ENCODE measurements at regions not wholly inside any gene's neighbourhood (a gene's known extent, or its start where the extent isn't known, plus 50 kb on each side); places are given as distances from the start of the nearest gene placed in this dataset.

DNA sequence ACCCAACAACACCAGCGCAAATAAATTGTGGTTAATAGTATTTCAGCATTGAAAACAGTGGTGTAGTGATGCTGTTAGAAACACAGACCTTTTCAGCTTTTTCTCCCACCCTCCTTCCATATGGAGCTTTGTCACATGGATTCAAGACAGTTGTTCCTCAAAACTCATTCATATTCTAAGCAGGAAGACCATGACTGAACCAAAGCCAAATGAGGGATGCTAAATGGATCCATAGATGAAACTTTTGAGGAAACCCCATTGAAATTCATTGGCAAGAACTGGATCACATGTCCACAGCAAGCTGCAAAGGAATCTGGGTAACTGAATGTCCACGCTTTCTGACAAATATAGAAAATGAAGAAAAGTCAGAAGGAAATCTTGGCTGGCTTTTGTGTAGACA lies 615.1 kb upstream of the NETO1 start:
- peaks cover 0 to 15% (median under 1%) of the 10 kb centered on the region in 7 donors for H3K9me3 Mint-ChIP-seq
- H3K27ac Mint-ChIP-seq, result no peak overlapping the region
- no peak overlapping the region for H3K4me3 ChIP-seq (ENCODE audit: low read depth, low read length)
- H3K36me3 ChIP-seq (ENCODE audit: control insufficient read depth, insufficient read depth, low read length), result no peaks in the 10 kb centered on the region
- no peaks in the 10 kb centered on the region for H3K27me3 ChIP-seq (ENCODE audit: control insufficient read depth, insufficient read depth, low read length)
- ATAC-seq (ENCODE audit: low read depth in 2 of 2) (no peak), DNase-seq (no peak)
- no peak overlapping the region for H3K4me3 Mint-ChIP-seq
- no peaks in the 10 kb centered on the region for H3K4me1 ChIP-seq (ENCODE audit: control insufficient read depth, insufficient read depth, low read length, poor library complexity, severe bottlenecking)
- H3K9me3 ChIP-seq (ENCODE audit: control insufficient read depth in 2 of 2, low read length in 2 of 2), result no peaks in the 10 kb centered on the region
- no peaks in the 10 kb centered on the region for H3K27me3 Mint-ChIP-seq
- H3K36me3 Mint-ChIP-seq, result no peaks in the 10 kb centered on the region
- no peaks in the 10 kb centered on the region for H3K4me1 Mint-ChIP-seq
- H3K27ac ChIP-seq (ENCODE audit: insufficient read depth, low read length, poor library complexity, severe bottlenecking), result no peak overlapping the region

DNA sequence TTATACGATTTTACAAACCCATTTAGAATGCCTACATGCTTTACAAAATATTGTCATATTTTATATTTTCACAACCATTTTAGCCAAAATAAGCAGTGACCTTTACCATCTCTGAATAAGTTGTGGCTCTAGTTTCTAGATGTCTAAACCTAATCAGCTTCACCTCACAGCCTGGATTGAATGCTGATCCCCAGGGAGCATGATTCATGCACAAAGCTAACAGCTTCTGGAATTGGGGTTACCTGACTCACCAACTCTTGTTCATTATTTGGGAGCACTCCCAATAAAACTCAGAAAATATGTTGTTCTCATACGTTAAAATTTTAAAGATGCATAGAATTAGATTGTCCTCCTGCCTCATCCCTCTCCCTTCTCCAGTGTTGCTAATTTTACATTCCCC lies 611.7 kb upstream of the NETO1 start:
- ATAC-seq (ENCODE audit: low read depth in 2 of 2) (no peak), DNase-seq (no peak)
- Histone ChIP-seq H3K27ac (ENCODE audit: insufficient read depth, low read length, poor library complexity, severe bottlenecking) (no peak overlapping the region), H3K9me3 (ENCODE audit: control insufficient read depth in 2 of 2, low read length in 2 of 2) (no peaks in the 10 kb centered on the region), H3K4me3 (ENCODE audit: low read depth, low read length) (no peak overlapping the region), H3K36me3 (ENCODE audit: control insufficient read depth, insufficient read depth, low read length) (no peaks in the 10 kb centered on the region), H3K4me1 (ENCODE audit: control insufficient read depth, insufficient read depth, low read length, poor library complexity, severe bottlenecking) (no peaks in the 10 kb centered on the region), H3K27me3 (ENCODE audit: control insufficient read depth, insufficient read depth, low read length) (no peaks in the 10 kb centered on the region)
- Mint-ChIP-seq H3K4me3 (no peak overlapping the region), H3K27me3 (no peaks in the 10 kb centered on the region), H3K4me1 (no peaks in the 10 kb centered on the region), H3K9me3 (peaks cover 0 to 7% (median 2%) of the 10 kb centered on the region in 7 donors), H3K36me3 (no peaks in the 10 kb centered on the region), H3K27ac (no peak overlapping the region)

DNA sequence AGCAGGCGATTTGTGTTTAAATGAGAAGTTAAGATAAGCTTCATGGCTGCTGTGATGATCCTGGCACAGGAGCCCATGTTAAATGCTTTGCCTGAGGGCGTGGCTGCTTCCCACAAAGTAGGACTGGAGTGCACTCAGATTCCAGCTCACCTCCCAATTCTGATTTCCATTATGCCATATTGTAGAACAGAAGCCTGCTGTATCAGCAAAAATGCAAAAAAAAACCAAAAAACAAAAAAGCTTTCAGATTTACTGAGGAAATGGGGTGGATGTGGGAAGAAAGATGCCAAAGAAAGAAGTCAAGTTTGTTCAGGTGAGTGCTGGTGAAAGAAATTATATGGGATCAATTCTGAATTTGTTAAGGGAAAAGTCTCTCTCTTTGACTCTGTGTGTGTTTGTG lies 610.4 kb upstream of the NETO1 start:
- Mint-ChIP-seq H3K27ac (no peak overlapping the region), H3K4me3 (no peak overlapping the region), H3K36me3 (no peaks in the 10 kb centered on the region), H3K9me3 (peaks cover 0 to 7% (median 2%) of the 10 kb centered on the region in 7 donors), H3K4me1 (no peaks in the 10 kb centered on the region), H3K27me3 (no peaks in the 10 kb centered on the region)
- no peaks in the 10 kb centered on the region for H3K4me1 ChIP-seq (ENCODE audit: control insufficient read depth, insufficient read depth, low read length, poor library complexity, severe bottlenecking)
- no peaks in the 10 kb centered on the region for H3K9me3 ChIP-seq (ENCODE audit: control insufficient read depth in 2 of 2, low read length in 2 of 2)
- no peaks in the 10 kb centered on the region for H3K36me3 ChIP-seq (ENCODE audit: control insufficient read depth, insufficient read depth, low read length)
- no peaks in the 10 kb centered on the region for H3K27me3 ChIP-seq (ENCODE audit: control insufficient read depth, insufficient read depth, low read length)
- DNase-seq, result no peak
- no peak overlapping the region for H3K27ac ChIP-seq (ENCODE audit: insufficient read depth, low read length, poor library complexity, severe bottlenecking)
- no peak for ATAC-seq (ENCODE audit: low read depth in 2 of 2)
- no peak overlapping the region for H3K4me3 ChIP-seq (ENCODE audit: low read depth, low read length)

DNA sequence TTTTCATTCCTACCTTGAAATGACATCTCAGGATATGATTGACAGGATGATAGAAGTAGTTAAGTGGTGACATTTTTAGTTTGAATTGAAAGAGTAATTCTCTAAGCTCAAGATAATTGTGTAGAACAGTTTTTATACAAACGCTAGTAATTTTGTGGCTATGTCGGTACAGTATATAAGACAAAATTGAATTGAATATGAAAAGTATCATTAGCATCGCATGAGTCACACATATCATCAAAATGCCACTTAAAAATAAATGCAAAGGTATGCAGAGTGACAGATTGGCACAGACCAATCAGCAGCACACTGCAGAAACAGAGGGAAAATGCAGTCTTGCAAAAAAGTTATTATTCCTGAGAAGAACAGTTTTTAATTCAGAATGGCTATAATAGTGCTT lies 608.2 kb upstream of the NETO1 start:
- Histone ChIP-seq H3K4me1 (ENCODE audit: control insufficient read depth, insufficient read depth, low read length, poor library complexity, severe bottlenecking) (no peaks in the 10 kb centered on the region), H3K27me3 (ENCODE audit: control insufficient read depth, insufficient read depth, low read length) (no peaks in the 10 kb centered on the region), H3K27ac (ENCODE audit: insufficient read depth, low read length, poor library complexity, severe bottlenecking) (no peak overlapping the region), H3K9me3 (ENCODE audit: control insufficient read depth in 2 of 2, low read length in 2 of 2) (no peaks in the 10 kb centered on the region), H3K36me3 (ENCODE audit: control insufficient read depth, insufficient read depth, low read length) (no peaks in the 10 kb centered on the region), H3K4me3 (ENCODE audit: low read depth, low read length) (no peak overlapping the region)
- no peak overlapping the region for H3K4me3 Mint-ChIP-seq
- no peaks in the 10 kb centered on the region for H3K36me3 Mint-ChIP-seq
- H3K9me3 Mint-ChIP-seq, result peaks cover 0 to 20% (median 6%) of the 10 kb centered on the region in 7 donors
- no peak overlapping the region for H3K27ac Mint-ChIP-seq
- DNase-seq (no peak), ATAC-seq (ENCODE audit: low read depth in 2 of 2) (no peak)
- H3K27me3 Mint-ChIP-seq, result no peaks in the 10 kb centered on the region
- H3K4me1 Mint-ChIP-seq, result no peaks in the 10 kb centered on the region

DNA sequence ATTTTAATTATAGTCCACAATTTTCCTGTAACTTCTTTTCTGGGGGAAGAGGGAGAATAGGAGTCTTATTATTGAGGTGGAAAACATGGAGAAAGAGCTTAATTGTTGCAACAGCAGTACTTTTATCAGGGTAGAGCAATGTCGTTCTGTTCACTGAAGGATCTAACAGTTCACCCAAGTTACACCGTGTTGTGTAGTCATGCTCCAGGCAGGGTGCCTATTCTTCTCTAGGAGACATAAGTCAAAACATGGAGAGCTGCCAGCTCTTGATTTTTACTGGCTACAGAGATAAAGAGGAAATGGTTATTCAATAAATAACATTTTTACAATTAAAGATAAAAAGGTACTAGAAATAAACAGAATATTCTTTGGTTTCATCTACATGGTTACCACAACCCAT lies 594.3 kb upstream of the NETO1 start:
- Histone ChIP-seq H3K9me3 (ENCODE audit: control insufficient read depth in 2 of 2, low read length in 2 of 2) (no peaks in the 10 kb centered on the region), H3K27ac (ENCODE audit: insufficient read depth, low read length, poor library complexity, severe bottlenecking) (no peak overlapping the region), H3K27me3 (ENCODE audit: control insufficient read depth, insufficient read depth, low read length) (no peaks in the 10 kb centered on the region), H3K4me3 (ENCODE audit: low read depth, low read length) (no peak overlapping the region), H3K36me3 (ENCODE audit: control insufficient read depth, insufficient read depth, low read length) (no peaks in the 10 kb centered on the region), H3K4me1 (ENCODE audit: control insufficient read depth, insufficient read depth, low read length, poor library complexity, severe bottlenecking) (no peaks in the 10 kb centered on the region)
- Mint-ChIP-seq H3K27me3 (no peaks in the 10 kb centered on the region), H3K27ac (no peak overlapping the region), H3K4me1 (no peaks in the 10 kb centered on the region), H3K36me3 (no peaks in the 10 kb centered on the region), H3K4me3 (no peak overlapping the region), H3K9me3 (peaks cover 0 to 24% (median 6%) of the 10 kb centered on the region in 7 donors)
- DNase-seq (no peak), ATAC-seq (ENCODE audit: low read depth in 2 of 2) (no peak)

DNA sequence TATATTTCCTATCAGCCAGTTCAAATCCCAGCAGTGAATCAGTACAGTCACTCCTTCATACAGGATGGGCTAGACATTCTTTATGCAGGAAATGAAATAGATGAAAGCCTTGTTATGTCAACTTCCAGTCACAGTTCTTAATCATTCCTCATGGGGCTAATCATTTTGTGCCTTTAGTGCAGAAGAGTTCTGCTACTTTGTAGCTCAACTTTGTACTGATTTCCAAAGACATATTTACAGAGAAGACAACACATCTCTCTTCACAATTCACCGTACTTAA lies 593.9 kb upstream of the NETO1 start:
- Mint-ChIP-seq H3K9me3 (peaks cover 0 to 21% (median 7%) of the 10 kb centered on the region in 7 donors), H3K27ac (no peak overlapping the region), H3K4me3 (no peak overlapping the region), H3K4me1 (no peaks in the 10 kb centered on the region), H3K36me3 (no peaks in the 10 kb centered on the region), H3K27me3 (no peaks in the 10 kb centered on the region)
- Histone ChIP-seq H3K4me3 (ENCODE audit: low read depth, low read length) (no peak overlapping the region), H3K27me3 (ENCODE audit: control insufficient read depth, insufficient read depth, low read length) (no peaks in the 10 kb centered on the region), H3K36me3 (ENCODE audit: control insufficient read depth, insufficient read depth, low read length) (no peaks in the 10 kb centered on the region), H3K4me1 (ENCODE audit: control insufficient read depth, insufficient read depth, low read length, poor library complexity, severe bottlenecking) (no peaks in the 10 kb centered on the region), H3K27ac (ENCODE audit: insufficient read depth, low read length, poor library complexity, severe bottlenecking) (no peak overlapping the region), H3K9me3 (ENCODE audit: control insufficient read depth in 2 of 2, low read length in 2 of 2) (no peaks in the 10 kb centered on the region)
- DNase-seq (no peak), ATAC-seq (ENCODE audit: low read depth in 2 of 2) (no peak)

DNA sequence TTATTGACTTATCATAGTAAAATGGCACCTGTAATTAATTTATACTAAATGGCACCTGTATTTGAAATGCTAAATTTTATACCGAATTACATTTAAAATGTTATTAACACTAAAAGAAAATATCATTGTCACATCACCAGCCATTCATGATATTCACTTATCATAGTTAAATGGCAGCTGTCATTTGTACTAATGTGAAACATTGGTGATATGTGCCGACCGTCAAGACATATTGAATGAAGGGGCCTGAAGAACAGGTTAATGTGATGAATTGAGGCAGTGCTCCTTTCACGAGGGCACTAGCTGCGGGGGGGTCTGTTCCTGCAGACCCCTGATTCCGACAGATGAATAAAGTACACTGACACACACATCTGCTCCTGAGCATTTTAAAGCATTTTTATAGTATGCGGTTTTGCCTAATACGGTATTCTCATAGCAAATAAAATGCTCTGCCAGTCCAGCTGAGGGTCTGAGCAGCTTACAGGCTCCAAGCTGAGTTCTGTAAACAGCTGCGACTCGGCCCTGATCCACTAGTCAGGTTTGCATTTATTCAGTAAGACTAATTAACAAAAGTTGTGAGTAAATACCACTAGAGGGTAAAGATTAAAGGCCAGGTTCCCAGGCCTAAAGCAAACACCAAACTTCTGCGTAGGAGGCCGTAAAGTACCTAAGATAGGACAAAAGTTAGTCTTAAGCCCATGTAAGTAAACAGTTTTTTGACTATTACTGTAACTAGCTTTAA lies 593.4 kb upstream of the NETO1 start:
- H3K36me3 Mint-ChIP-seq, result no peaks in the 10 kb centered on the region
- no peak for ATAC-seq (ENCODE audit: low read depth in 2 of 2)
- no peaks in the 10 kb centered on the region for H3K27me3 Mint-ChIP-seq
- no peak for DNase-seq
- no peaks in the 10 kb centered on the region for H3K36me3 ChIP-seq (ENCODE audit: control insufficient read depth, insufficient read depth, low read length)
- H3K27ac ChIP-seq (ENCODE audit: insufficient read depth, low read length, poor library complexity, severe bottlenecking), result no peak overlapping the region
- no peaks in the 10 kb centered on the region for H3K27me3 ChIP-seq (ENCODE audit: control insufficient read depth, insufficient read depth, low read length)
- no peak overlapping the region for H3K27ac Mint-ChIP-seq
- peaks cover 0 to 21% (median 7%) of the 10 kb centered on the region in 7 donors for H3K9me3 Mint-ChIP-seq
- H3K4me1 Mint-ChIP-seq, result no peaks in the 10 kb centered on the region
- no peaks in the 10 kb centered on the region for H3K4me1 ChIP-seq (ENCODE audit: control insufficient read depth, insufficient read depth, low read length, poor library complexity, severe bottlenecking)
- no peak overlapping the region for H3K4me3 Mint-ChIP-seq
- peaks cover 0 to 4% of the 10 kb centered on the region in 2 experiments for H3K9me3 ChIP-seq (ENCODE audit: control insufficient read depth in 2 of 2, low read length in 2 of 2)
- H3K4me3 ChIP-seq (ENCODE audit: low read depth, low read length), result no peak overlapping the region

DNA sequence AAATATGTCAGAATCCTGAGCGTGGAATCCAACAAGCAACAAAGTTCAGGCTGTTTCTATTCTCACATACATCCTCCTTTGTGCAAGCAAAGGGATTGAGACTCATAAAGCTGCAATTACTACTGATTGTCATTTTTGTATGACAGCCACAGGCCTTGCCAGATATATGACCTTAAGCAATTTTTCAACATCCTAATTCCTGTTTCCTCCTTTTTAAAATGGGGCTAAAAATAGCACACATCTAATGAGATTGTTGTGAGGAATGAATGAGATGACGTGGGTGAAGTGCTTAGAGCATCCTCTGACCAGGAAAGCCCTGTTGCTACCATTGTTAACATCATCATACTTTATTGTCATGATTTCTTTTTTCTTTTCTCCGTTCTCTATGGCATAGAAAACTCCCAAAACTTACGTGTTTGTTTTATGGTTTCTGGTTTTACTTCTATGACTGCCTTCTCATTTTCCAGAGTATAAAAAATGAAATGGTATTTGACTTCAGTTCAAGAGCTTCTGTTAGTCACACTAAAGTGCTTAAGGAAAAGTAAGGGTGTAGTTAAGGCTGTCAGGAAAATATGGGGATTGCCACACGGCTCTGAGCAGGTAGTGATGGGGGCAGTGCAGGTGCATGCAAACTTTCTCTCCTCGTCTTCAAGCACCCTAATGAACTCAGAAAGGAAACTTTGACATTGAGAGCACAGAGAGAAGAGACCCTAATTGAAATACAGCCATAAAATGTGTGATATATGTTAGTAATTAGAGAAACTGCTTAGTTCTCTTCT lies 590.6 kb upstream of the NETO1 start:
- no peak overlapping the region for H3K4me3 ChIP-seq (ENCODE audit: low read depth, low read length)
- H3K36me3 ChIP-seq (ENCODE audit: control insufficient read depth, insufficient read depth, low read length), result no peaks in the 10 kb centered on the region
- peaks cover 0 to 4% of the 10 kb centered on the region in 2 experiments for H3K9me3 ChIP-seq (ENCODE audit: control insufficient read depth in 2 of 2, low read length in 2 of 2)
- H3K4me1 ChIP-seq (ENCODE audit: control insufficient read depth, insufficient read depth, low read length, poor library complexity, severe bottlenecking), result no peaks in the 10 kb centered on the region
- H3K4me3 Mint-ChIP-seq, result no peak overlapping the region
- H3K27ac ChIP-seq (ENCODE audit: insufficient read depth, low read length, poor library complexity, severe bottlenecking), result no peak overlapping the region
- no peaks in the 10 kb centered on the region for H3K27me3 ChIP-seq (ENCODE audit: control insufficient read depth, insufficient read depth, low read length)
- no peaks in the 10 kb centered on the region for H3K36me3 Mint-ChIP-seq
- H3K27ac Mint-ChIP-seq, result no peak overlapping the region
- no peak for ATAC-seq (ENCODE audit: low read depth in 2 of 2)
- H3K4me1 Mint-ChIP-seq, result no peaks in the 10 kb centered on the region
- peaks cover 0 to 9% (median 6%) of the 10 kb centered on the region in 7 donors for H3K9me3 Mint-ChIP-seq
- no peaks in the 10 kb centered on the region for H3K27me3 Mint-ChIP-seq
- DNase-seq, result no peak
